HCEC 1CT (cell line): ENCODE measurements at regions not wholly inside any gene's neighbourhood (a gene's known extent, or its start where the extent isn't known, plus 50 kb on each side); places are given as distances from the start of the nearest gene placed in this dataset.

Source experiments
- DNase-seq: peaks from one replicate; pipeline ENCODE4 v3.0.0-alpha.2; 2017

- no peak for DNase-seq
Observed at GRCh38 chr5:93875693-93876092, 134.3 kb upstream of the POU5F2 start.

GRCh38 chr5:93874491-93874890, 133.1 kb upstream of the POU5F2 start:
- no peak for DNase-seq

GRCh38 chr5:93874080-93874479, 132.7 kb upstream of the POU5F2 start:
- DNase-seq, result peak; percentile 27

- no peak for DNase-seq
Observed at GRCh38 chr5:93873211-93873736, 131.9 kb upstream of the POU5F2 start.

- no peak for DNase-seq
Observed at GRCh38 chr5:93870649-93871048, 129.2 kb upstream of the POU5F2 start.

- no peak for DNase-seq
Observed at GRCh38 chr5:93868851-93869250, 127.5 kb upstream of the POU5F2 start.

GRCh38 chr5:93850311-93850710, 108.9 kb upstream of the POU5F2 start:
- no peak for DNase-seq

GRCh38 chr5:93845376-93845775, 104.0 kb upstream of the POU5F2 start:
- no peak for DNase-seq

GRCh38 chr5:93831449-93831848, 90.0 kb upstream of the POU5F2 start:
- DNase-seq, result peak; percentile 94

- no peak for DNase-seq
Observed at GRCh38 chr5:93830893-93831292, 89.5 kb upstream of the POU5F2 start.

- no peak for DNase-seq
Observed at GRCh38 chr5:93829346-93829745, 87.9 kb upstream of the POU5F2 start.

- DNase-seq, result no peak
Observed at GRCh38 chr5:93821891-93822415, 80.6 kb upstream of the POU5F2 start.

GRCh38 chr5:93819668-93820067, 78.3 kb upstream of the POU5F2 start:
- no peak for DNase-seq

- no peak for DNase-seq
Observed at GRCh38 chr5:93810780-93811179, 69.4 kb upstream of the POU5F2 start.

- no peak for DNase-seq
Observed at GRCh38 chr5:93809430-93809829, 68.0 kb upstream of the POU5F2 start.

GRCh38 chr5:93807846-93808245, 66.4 kb upstream of the POU5F2 start:
- DNase-seq, result no peak

- DNase-seq, result no peak
Observed at GRCh38 chr5:93805616-93806379, 64.4 kb upstream of the POU5F2 start.

GRCh38 chr5:93800988-93801811, 59.8 kb upstream of the POU5F2 start:
- peak; percentile 49 for DNase-seq

GRCh38 chr5:93794954-93795353, 53.6 kb upstream of the POU5F2 start:
- no peak for DNase-seq

GRCh38 chr5:93793159-93793781, 51.9 kb upstream of the POU5F2 start:
- DNase-seq, result no peak

- DNase-seq, result no peak
Observed at GRCh38 chr5:93791518-93791972, 50.1 kb upstream of the POU5F2 start.
